Tibial artery (tissue), 4 donors: ENCODE measurements at regions not wholly inside any gene's neighbourhood (a gene's known extent, or its start where the extent isn't known, plus 50 kb on each side); places are given as distances from the start of the nearest gene placed in this dataset.
A peak's percentile ranks its signal among the peaks of the same experiment; 100 is the strongest.

Source experiments
- DNase-seq, 2 donors: peaks; one replicate each; pipeline ENCODE4 v3.0.0-alpha.2; 2019
- H3K27ac ChIP-seq, 2 donors: fragments of 200-600 bp; sonication (generic) in 1 of 2; 1 replicate in 1 of 2; 2 replicates in 1 of 2; pipeline ENCODE4 v1.5.1; 2018 to 2019; ENCODE audit warnings: mild to moderate bottlenecking in 1 of 2
- H3K27me3 ChIP-seq, 2 donors: fragments of 200-600 bp; sonication (generic) in 1 of 2; one replicate each; pipeline versions ENCODE4 v1.5.1 to v1.6.0; 2016 to 2019
- H3K36me3 ChIP-seq, 3 donors: fragments of 200-600 bp; sonication (generic) in 2 of 3; one replicate each; pipeline ENCODE4 v1.5.1; 2016 to 2019; ENCODE audit warnings: mild to moderate bottlenecking in 2 of 3
- H3K4me1 ChIP-seq, 4 donors: fragments of 200-600 bp; sonication (generic) in 2 of 4; 1 replicate in 3 of 4; 2 replicates in 1 of 4; pipeline ENCODE4 v1.5.1; 2016 to 2019
- H3K4me3 ChIP-seq, 2 donors: fragments of 200-600 bp; sonication (generic) in 1 of 2; 1 replicate in 1 of 2; 2 replicates in 1 of 2; pipeline ENCODE4 v1.5.1; 2018 to 2019; ENCODE audit warnings: mild to moderate bottlenecking in 2 of 2
- H3K9me3 ChIP-seq, 3 donors: fragments of 200-600 bp; sonication (generic) in 1 of 3; one replicate each; pipeline ENCODE4 v1.5.1; 2016 to 2019
- CTCF ChIP-seq, 2 experiments: fragments of 200-600 bp in 1 of 2; fragments of 450-650 bp in 1 of 2; IDR thresholded peaks; one replicate each; pipeline ENCODE4 v1.5.1; 2017 to 2019; ENCODE audit warnings: antibody characterized with exemption in 2 of 2, mild to moderate bottlenecking in 1 of 2, moderate library complexity in 1 of 2
- intact Hi-C: fragments of 100-400 bp; cut with DNase I; formaldehyde crosslinking; loops from one replicate; pipeline ENCODE4 v1.15.0; 2023; ENCODE audit warnings: low total_unique reads

GRCh38 chr13:34748073-34748472 lies 194.0 kb upstream of the NBEA start:
- Histone ChIP-seq H3K27me3 (no peaks in the 10 kb centered on the region), H3K4me1 (peaks cover 0 to 20% (median 11%) of the 10 kb centered on the region in 4 donors), H3K36me3 (no peaks in the 10 kb centered on the region), H3K9me3 (no peaks in the 10 kb centered on the region), H3K4me3 (no peak overlapping the region), H3K27ac (no peak overlapping the region)
- no peak for TF ChIP-seq CTCF (IDR thresholded peaks at IDR 0.05)
- DNase-seq: peak in 1 of 2 donors; percentile 64
- intact Hi-C loops: no loop called here

- Histone ChIP-seq H3K27ac (no peak overlapping the region), H3K4me3 (no peak overlapping the region), H3K9me3 (no peaks in the 10 kb centered on the region), H3K4me1 (peaks cover 0 to 20% (median 11%) of the 10 kb centered on the region in 4 donors), H3K36me3 (no peaks in the 10 kb centered on the region), H3K27me3 (no peaks in the 10 kb centered on the region)
- intact Hi-C loops: no loop called here
- DNase-seq: no peak
- no peak for TF ChIP-seq CTCF (IDR thresholded peaks at IDR 0.05)
Measured at GRCh38 chr13:34748596-34748995, 193.5 kb upstream of the NBEA start.

- Histone ChIP-seq H3K9me3 (no peaks in the 10 kb centered on the region), H3K4me1 (peaks cover 0 to 20% (median 11%) of the 10 kb centered on the region in 4 donors), H3K27ac (no peak overlapping the region), H3K36me3 (no peaks in the 10 kb centered on the region), H3K4me3 (no peak overlapping the region), H3K27me3 (no peaks in the 10 kb centered on the region)
- no peak for DNase-seq
- no peak for TF ChIP-seq CTCF (IDR thresholded peaks at IDR 0.05)
- intact Hi-C loops: no loop called here
Measured at GRCh38 chr13:34749046-34749445, 193.0 kb upstream of the NBEA start.

GRCh38 chr13:34750078-34750931 lies 191.8 kb upstream of the NBEA start:
- no peak for DNase-seq
- intact Hi-C loops: no loop called here
- Histone ChIP-seq H3K4me3 (peak overlapping the region; percentile 23 to 38), H3K27ac (no peak overlapping the region), H3K36me3 (no peaks in the 10 kb centered on the region), H3K27me3 (no peaks in the 10 kb centered on the region), H3K4me1 (peaks cover 0 to 20% (median 11%) of the 10 kb centered on the region in 4 donors), H3K9me3 (no peaks in the 10 kb centered on the region)
- TF ChIP-seq CTCF (IDR thresholded peaks at IDR 0.05): no peak

GRCh38 chr13:34751044-34751443 lies 191.0 kb upstream of the NBEA start:
- no peak overlapping the region for H3K27ac ChIP-seq
- intact Hi-C loops: no loop called here
- H3K4me3 ChIP-seq: no peak overlapping the region
- H3K9me3 ChIP-seq: no peaks in the 10 kb centered on the region
- TF ChIP-seq CTCF (IDR thresholded peaks at IDR 0.05): no peak
- no peak for DNase-seq
- no peaks in the 10 kb centered on the region for H3K27me3 ChIP-seq
- H3K36me3 ChIP-seq: no peaks in the 10 kb centered on the region
- peaks cover 0 to 20% (median 11%) of the 10 kb centered on the region in 4 donors for H3K4me1 ChIP-seq
